K562 (cell line): ENCODE measurements at regions not wholly inside any gene's neighbourhood (a gene's known extent, or its start where the extent isn't known, plus 50 kb on each side); places are given as distances from the start of the nearest gene placed in this dataset.

Source experiments
- ATAC-seq: fragments of 200-7000 bp; cut with Tn5 transposase; 3 replicates; pipeline ENCODE4 v1.9.1; 2020; ENCODE audit warnings: moderate library complexity
- BruUV-seq: library from RNA; stranded (reverse); fragments of 400-500 nt; replicated peaks from 2 replicates; lab custom pipeline; 2021; lab: Mats Ljungman, UMichigan
- CTCF ChIA-PET: fragments of 300-600 bp; formaldehyde crosslinking; extraction: SDS; loops from one replicate; lab custom pipeline; 2021; ENCODE audit warnings: low intra/inter-chr PET ratio; lab: Yijun Ruan, JAX
- POLR2A ChIA-PET: fragments of 300-600, 350-650 bp; sonication (Branson Sonifier 250); formaldehyde crosslinking; extraction: SDS; loops from one replicate; lab custom pipeline; 2021; ENCODE audit warnings: antibody characterized with exemption, inconsistent platforms; lab: Yijun Ruan, JAX
- DNase-seq, 4 experiments: peaks; one replicate each; pipeline versions ENCODE4 v3.0.0 to v3.0.0-alpha.2; 2011 to 2018; ENCODE audit warnings: low spot score in 3 of 4, mixed read lengths in 3 of 4; ENCODE audit errors: extremely low read depth in 1 of 4
- FAIRE-seq: peaks from 2 replicates; lab custom pipeline; 2011; peaks lifted over from hg19 to GRCh38; lab: Jason Lieb, UNC
- H2AFZ ChIP-seq: 2 replicates; pipeline ENCODE4 v1.6.0; 2011; ENCODE audit warnings: low read depth, low read length, control low read depth, inconsistent platforms
- H3K27ac ChIP-seq: fragments of 200-600 bp; 3 replicates; pipeline ENCODE4 v1.8.0; 2011; ENCODE audit warnings: low read depth, mild to moderate bottlenecking, control low read depth, inconsistent platforms, low read length, moderate library complexity, mixed read lengths; ENCODE audit errors: extremely low read depth
- H3K27me3 ChIP-seq, 2 experiments: fragments of 300-600 bp in 1 of 2; 2 replicates in 1 of 2; 3 replicates in 1 of 2; pipeline versions ENCODE4 v1.6.0 to v1.8.0; 2011; ENCODE audit warnings: inconsistent platforms in 2 of 2, low read length in 2 of 2, mild to moderate bottlenecking in 1 of 2, mixed read lengths in 1 of 2, moderate library complexity in 1 of 2; ENCODE audit not compliant: control insufficient read depth in 2 of 2, insufficient read depth in 2 of 2
- H3K36me3 ChIP-seq: fragments of 300-600 bp; 3 replicates; pipeline ENCODE4 v1.8.0; 2011; ENCODE audit warnings: mild to moderate bottlenecking, low read length, inconsistent platforms; ENCODE audit not compliant: control insufficient read depth, insufficient read depth
- H3K4me1 ChIP-seq, 2 experiments: fragments of 200-600 bp in 1 of 2; replicated peaks in 1 of 2; 2 replicates in 1 of 2; 3 replicates in 1 of 2; pipeline versions ENCODE4 v1.5.1 to v1.8.0; 2011; ENCODE audit warnings: inconsistent platforms in 2 of 2, low read length in 2 of 2, mild to moderate bottlenecking in 1 of 2, mixed read lengths in 1 of 2, moderate library complexity in 1 of 2; ENCODE audit not compliant: control insufficient read depth in 2 of 2, insufficient read depth in 2 of 2
- H3K4me2 ChIP-seq: 2 replicates; pipeline ENCODE4 v1.6.1; 2011; ENCODE audit warnings: low read length, control low read depth, inconsistent platforms, mixed read lengths; ENCODE audit not compliant: insufficient read depth
- H3K4me3 ChIP-seq: fragments of 200-600 bp; sonication (generic), shearing (Covaris generic); 2 replicates; pipeline ENCODE4 v1.5.1; 2016; ENCODE audit warnings: control low read depth, inconsistent platforms
- H3K79me2 ChIP-seq: fragments of 200-600 bp; 3 replicates; pipeline ENCODE4 v1.8.0; 2011; ENCODE audit warnings: low read length, inconsistent platforms; ENCODE audit not compliant: control insufficient read depth, insufficient read depth
- H3K9ac ChIP-seq, 2 experiments: 2 replicates each; pipeline versions ENCODE4 v1.6.0 to v1.6.1; 2011; ENCODE audit warnings: low read depth in 2 of 2, low read length in 2 of 2, control low read depth in 1 of 2, inconsistent platforms in 1 of 2, mild to moderate bottlenecking in 1 of 2, mixed read lengths in 1 of 2; ENCODE audit not compliant: insufficient read depth in 1 of 2
- H3K9me1 ChIP-seq: one replicate; pipeline ENCODE4 v1.6.0; 2011; ENCODE audit warnings: inconsistent platforms, mild to moderate bottlenecking, low read length, moderate library complexity; ENCODE audit not compliant: control insufficient read depth, insufficient read depth
- H3K9me3 ChIP-seq: replicated peaks from 2 replicates; pipeline ENCODE4 v1.5.1; 2011; ENCODE audit warnings: low read depth, low read length, inconsistent platforms; ENCODE audit not compliant: control insufficient read depth, insufficient read depth
- H4K20me1 ChIP-seq: replicated peaks from 2 replicates; pipeline ENCODE4 v1.6.1; 2011; ENCODE audit warnings: low read length, inconsistent platforms, mixed read lengths; ENCODE audit not compliant: control insufficient read depth, insufficient read depth
- CAMTA2 ChIP-seq: fragments of 250-450 bp; sonication (Bioruptor Pico); conservative IDR thresholded peaks from 2 replicates; pipeline ENCODE4 v1.5.1; 2022
- GTF2F1 ChIP-seq: IDR thresholded peaks from 2 replicates; pipeline ENCODE4 v1.6.1; 2011; ENCODE audit warnings: low read depth, low read length, improper control_type of control experiment
- MTA3 ChIP-seq: fragments of 450-650 bp; formaldehyde crosslinking; IDR thresholded peaks from 2 replicates; pipeline ENCODE4 v1.6.1; 2017; ENCODE audit warnings: mild to moderate bottlenecking, borderline replicate concordance
- SIN3A ChIP-seq, 2 experiments: fragments of 150-350 bp in 1 of 2; IDR thresholded peaks; 2 replicates each; pipeline ENCODE4 v1.6.1; 2011 to 2016; ENCODE audit warnings: borderline replicate concordance in 2 of 2, low read depth in 2 of 2, low read length in 2 of 2, mild to moderate bottlenecking in 2 of 2, moderate library complexity in 2 of 2; ENCODE audit not compliant: control insufficient read depth in 1 of 2
- ZNF134 ChIP-seq: fragments of 250-450 bp; sonication (Bioruptor Pico); conservative IDR thresholded peaks from 2 replicates; pipeline ENCODE4 v1.4.0; 2020
- ZNF436 ChIP-seq: fragments of 250-450, 450-650 bp; sonication (Bioruptor Pico); formaldehyde crosslinking; IDR thresholded peaks from 2 replicates; pipeline ENCODE4 v1.7.0; 2020; ENCODE audit warnings: mild to moderate bottlenecking
- WGBS: fragments of 100-300 bp; shearing (Covaris generic); methylation state at CpG from one replicate; pipeline ENCODE4 v1.1.6; 2016; ENCODE audit warnings: low coverage, mixed read lengths; ENCODE audit not compliant: insufficient coverage; ENCODE audit errors: missing lambda C conversion rate; 5-methylcytosine and 5-hydroxymethylcytosine counted together
- in situ Hi-C: fragments of 300-500 bp; cut with MboI; formaldehyde crosslinking; loops from 4 replicates; pipeline ENCODE4 v1.15.0; 2018; ENCODE audit warnings: inconsistent platforms, mixed read lengths
- intact Hi-C: fragments of 100-400 bp; cut with micrococcal nuclease; formaldehyde crosslinking; loops from 2 replicates; pipeline ENCODE4 v1.14.2; 2022
- TF ChIP-seq, protein P1 (sequence below): sonication (generic); formaldehyde crosslinking; IDR thresholded peaks from 2 replicates; pipeline ENCODE4 v1.8.1; 2023; ENCODE audit warnings: missing genetic modification reagents, mild to moderate bottlenecking, borderline replicate concordance
- TF ChIP-seq, protein P2 (sequence below): sonication (generic); formaldehyde crosslinking; IDR thresholded peaks from 2 replicates; pipeline ENCODE4 v1.8.0; 2022; ENCODE audit warnings: mild to moderate bottlenecking, missing genetic modification reagents

GRCh38 chr7:79529881-79530235 is 76.4 kb upstream of the MAGI2 start (continued):
- no peak for TF ChIP-seq SIN3A (IDR thresholded peaks at IDR 0.05; ENCODE audit: borderline replicate concordance in 2 of 2, control insufficient read depth in 1 of 2, low read depth in 2 of 2, low read length in 2 of 2)
- no peak for TF ChIP-seq CAMTA2 (CRISPR knock-in tag)

DNA sequence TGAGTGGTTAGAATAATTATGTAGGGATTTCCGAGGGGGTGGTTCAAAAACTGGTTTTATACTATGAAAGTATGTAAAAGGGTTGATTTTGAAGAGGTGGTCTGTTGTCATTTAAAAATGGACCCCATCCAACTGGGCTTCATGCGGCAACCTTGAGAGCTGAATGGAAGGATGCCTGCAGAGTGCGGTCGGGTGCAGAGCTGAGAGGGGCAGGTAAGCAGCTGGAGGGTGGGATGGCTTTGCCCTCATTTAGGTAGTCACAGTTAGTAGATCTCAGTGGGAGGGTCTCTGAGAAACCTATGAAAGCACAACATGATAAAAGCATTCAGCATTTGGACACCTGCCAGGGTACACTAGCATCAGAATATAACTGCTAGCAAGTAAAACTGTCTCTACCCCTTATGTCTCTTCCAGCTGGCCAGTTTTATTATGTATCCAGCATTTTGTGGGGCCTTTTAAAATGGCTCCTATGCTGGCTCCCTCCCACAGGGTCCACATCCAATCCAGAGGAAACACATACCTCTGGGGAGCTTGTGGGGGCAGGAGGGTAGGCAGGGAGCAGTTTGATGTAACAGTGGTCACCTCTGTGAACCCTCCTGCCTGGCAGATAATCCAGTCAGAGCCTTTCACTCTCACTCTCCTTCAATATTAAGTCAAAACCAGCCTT is 75.9 kb upstream of the MAGI2 start:
- Histone ChIP-seq H3K36me3 (no peaks in the 10 kb centered on the region), H2AFZ (no peak overlapping the region), H3K9ac (no peak overlapping the region), H3K79me2 (no peaks in the 10 kb centered on the region), H3K9me1 (no peaks in the 10 kb centered on the region), H3K4me1 (no peaks in the 10 kb centered on the region), H3K27me3 (no peaks in the 10 kb centered on the region), H3K27ac (no peak overlapping the region), H3K4me3 (no peak overlapping the region), H3K4me2 (no peak overlapping the region), H3K9me3 (no peaks in the 10 kb centered on the region), H4K20me1 (no peaks in the 10 kb centered on the region)
- ATAC-seq (no peak), FAIRE-seq (no peak), DNase-seq (no peak)
- CTCF ChIA-PET: no interaction called here
- in situ Hi-C loops: no loop called here
- TF ChIP-seq, protein P1, sequence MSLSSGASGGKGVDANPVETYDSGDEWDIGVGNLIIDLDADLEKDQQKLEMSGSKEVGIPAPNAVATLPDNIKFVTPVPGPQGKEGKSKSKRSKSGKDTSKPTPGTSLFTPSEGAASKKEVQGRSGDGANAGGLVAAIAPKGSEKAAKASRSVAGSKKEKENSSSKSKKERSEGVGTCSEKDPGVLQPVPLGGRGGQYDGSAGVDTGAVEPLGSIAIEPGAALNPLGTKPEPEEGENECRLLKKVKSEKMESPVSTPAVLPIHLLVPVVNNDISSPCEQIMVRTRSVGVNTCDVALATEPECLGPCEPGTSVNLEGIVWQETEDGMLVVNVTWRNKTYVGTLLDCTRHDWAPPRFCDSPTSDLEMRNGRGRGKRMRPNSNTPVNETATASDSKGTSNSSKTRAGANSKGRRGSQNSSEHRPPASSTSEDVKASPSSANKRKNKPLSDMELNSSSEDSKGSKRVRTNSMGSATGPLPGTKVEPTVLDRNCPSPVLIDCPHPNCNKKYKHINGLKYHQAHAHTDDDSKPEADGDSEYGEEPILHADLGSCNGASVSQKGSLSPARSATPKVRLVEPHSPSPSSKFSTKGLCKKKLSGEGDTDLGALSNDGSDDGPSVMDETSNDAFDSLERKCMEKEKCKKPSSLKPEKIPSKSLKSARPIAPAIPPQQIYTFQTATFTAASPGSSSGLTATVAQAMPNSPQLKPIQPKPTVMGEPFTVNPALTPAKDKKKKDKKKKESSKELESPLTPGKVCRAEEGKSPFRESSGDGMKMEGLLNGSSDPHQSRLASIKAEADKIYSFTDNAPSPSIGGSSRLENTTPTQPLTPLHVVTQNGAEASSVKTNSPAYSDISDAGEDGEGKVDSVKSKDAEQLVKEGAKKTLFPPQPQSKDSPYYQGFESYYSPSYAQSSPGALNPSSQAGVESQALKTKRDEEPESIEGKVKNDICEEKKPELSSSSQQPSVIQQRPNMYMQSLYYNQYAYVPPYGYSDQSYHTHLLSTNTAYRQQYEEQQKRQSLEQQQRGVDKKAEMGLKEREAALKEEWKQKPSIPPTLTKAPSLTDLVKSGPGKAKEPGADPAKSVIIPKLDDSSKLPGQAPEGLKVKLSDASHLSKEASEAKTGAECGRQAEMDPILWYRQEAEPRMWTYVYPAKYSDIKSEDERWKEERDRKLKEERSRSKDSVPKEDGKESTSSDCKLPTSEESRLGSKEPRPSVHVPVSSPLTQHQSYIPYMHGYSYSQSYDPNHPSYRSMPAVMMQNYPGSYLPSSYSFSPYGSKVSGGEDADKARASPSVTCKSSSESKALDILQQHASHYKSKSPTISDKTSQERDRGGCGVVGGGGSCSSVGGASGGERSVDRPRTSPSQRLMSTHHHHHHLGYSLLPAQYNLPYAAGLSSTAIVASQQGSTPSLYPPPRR: no peak
- TF ChIP-seq ZNF436 (CRISPR knock-in tag) (no peak), GTF2F1 (no peak), ZNF134 (CRISPR knock-in tag) (no peak), MTA3 (no peak)
- TF ChIP-seq, protein P2, sequence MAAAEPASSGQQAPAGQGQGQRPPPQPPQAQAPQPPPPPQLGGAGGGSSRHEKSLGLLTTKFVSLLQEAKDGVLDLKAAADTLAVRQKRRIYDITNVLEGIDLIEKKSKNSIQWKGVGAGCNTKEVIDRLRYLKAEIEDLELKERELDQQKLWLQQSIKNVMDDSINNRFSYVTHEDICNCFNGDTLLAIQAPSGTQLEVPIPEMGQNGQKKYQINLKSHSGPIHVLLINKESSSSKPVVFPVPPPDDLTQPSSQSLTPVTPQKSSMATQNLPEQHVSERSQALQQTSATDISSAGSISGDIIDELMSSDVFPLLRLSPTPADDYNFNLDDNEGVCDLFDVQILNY (CRISPR knock-in tag): no peak
- no TSS peak for BruUV-seq
- intact Hi-C loops: no loop called here
- WGBS: 4% methylated on average over 4 of the region's 4 CpGs
- POLR2A ChIA-PET: no interaction called here
